LHCN-M2 (cell line): ENCODE measurements at regions not wholly inside any gene's neighbourhood (a gene's known extent, or its start where the extent isn't known, plus 50 kb on each side); places are given as distances from the start of the nearest gene placed in this dataset.
A peak's percentile ranks its signal among the peaks of the same experiment; 100 is the strongest.
"Not testable (repeated sequence)": the region's sequence is repeated elsewhere in the genome, so short reads cannot be mapped to it uniquely, and the experiment has no call there.

Experiments used
- DNase-seq: peaks from one replicate; pipeline ENCODE4 v3.0.0-alpha.2; 2012; ENCODE audit warnings: low read depth

DNA sequence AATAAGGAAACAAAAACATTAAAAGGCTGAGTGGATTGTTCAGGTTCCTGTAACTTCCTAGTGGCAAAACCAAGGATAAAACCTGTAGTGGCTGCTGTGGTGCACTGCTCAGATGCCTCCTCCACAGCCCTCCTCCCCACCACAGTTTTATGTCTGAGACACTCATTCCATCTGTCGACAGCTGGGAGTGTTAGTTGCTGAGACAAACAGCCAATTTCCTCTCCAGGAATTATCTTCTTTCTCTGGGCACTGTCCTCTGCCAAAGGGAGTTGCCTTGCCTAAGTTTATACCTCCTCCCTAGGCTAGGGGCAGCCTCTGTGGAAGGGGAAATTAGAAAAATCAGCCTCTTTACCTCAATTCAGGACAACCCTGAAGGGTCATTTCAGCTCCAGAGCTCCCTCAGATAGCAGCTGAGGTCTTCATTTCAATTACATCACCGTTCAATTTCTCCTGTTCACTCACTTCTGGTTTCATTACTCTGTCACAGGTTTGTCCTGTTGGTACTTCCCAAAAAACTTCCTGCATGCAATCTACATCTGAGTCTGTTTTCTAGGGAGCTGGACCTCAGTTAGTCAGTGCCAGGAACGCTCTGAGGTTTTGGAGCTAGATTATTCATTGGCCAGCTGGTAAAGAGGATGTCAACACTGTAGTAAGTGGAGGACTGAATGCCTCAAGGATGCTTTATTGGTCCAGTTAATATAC lies 74.9 kb upstream of the ATP2B1 start:
- peak; percentile 96 for DNase-seq

DNA sequence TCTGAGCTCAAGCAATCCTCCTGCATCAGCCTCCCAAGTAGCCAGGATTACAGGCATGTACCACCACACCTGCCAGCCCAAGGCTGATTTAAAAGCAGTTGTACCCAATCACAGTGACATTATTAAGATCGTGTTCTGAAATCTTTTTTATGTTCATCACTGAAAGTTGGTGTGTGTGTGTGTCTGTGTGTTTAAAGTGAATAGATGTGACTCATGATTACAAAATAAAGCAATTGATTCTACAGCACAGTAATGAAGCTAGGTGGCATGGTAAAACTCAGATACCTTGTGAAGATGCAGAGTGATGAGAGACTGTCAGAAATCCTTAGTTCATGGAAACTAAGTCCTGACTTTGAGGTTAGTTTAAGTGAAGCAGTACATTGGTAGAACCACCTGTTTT lies 74.2 kb upstream of the ATP2B1 start:
- peak; percentile 52 for DNase-seq

DNA sequence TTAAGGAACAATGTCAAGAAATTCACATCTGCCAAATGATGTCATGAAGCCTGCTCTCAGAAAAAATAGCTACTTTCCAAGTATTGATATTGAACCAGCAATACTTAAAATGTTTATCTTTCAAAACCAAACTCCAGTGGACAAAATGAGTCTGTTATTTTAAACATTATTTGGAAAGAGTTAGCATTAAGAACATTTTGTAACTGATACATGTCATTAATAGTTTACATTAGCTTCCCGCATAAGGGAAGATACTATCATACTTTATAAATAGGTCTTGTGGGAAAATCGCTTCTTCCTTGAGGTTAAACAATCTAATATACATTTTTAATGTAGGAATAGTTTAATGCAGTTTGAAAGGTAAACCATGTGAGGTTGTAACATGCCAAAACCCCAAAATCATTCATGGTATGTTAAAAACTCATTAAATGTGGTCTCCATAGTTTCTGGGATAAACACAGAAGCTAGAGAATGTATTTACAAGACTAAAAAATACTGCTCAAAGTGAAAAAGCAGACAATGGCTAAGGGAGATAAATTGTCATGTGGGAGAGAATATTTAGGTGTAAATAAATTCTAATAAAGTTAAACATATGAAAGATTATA lies 73.4 kb upstream of the ATP2B1 start:
- DNase-seq, result no peak

DNA sequence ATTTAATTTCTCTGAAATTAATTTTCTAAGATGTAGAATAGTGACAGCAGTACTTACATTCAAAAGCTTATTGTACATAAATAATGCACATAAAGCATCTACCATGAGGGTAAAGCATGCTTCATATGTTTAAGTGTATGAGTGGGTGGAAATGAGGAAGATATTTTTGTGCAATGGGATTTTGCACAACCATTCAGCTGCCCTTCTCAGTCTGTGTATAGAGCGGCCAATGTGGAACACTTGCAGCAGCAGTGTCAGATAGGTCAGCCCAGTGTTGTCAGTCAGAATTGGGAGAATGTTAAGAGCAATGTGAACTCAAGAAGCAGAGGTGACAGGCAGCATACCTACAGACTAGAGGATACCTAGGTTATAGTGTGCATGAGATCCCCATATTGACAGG lies 72.5 kb upstream of the ATP2B1 start:
- DNase-seq, result no peak

DNA sequence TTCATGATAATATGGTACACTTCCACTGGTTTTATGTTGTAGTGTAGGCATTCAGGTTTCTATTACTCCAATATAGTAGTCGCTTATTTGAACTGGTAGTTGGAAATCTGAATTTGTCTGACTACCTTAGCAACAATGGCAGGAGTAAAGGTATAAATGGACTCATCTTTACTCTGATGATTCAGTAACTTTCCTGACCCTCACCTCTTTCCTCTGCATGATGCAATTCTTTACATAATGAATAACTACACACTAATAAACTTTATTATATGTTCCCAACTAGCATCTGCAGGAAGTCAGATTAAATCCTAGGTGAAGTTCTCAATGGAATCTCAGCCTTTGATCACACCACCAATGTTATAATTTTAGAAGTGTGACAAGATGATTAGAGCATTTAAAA lies 70.5 kb upstream of the ATP2B1 start:
- no peak for DNase-seq

DNA sequence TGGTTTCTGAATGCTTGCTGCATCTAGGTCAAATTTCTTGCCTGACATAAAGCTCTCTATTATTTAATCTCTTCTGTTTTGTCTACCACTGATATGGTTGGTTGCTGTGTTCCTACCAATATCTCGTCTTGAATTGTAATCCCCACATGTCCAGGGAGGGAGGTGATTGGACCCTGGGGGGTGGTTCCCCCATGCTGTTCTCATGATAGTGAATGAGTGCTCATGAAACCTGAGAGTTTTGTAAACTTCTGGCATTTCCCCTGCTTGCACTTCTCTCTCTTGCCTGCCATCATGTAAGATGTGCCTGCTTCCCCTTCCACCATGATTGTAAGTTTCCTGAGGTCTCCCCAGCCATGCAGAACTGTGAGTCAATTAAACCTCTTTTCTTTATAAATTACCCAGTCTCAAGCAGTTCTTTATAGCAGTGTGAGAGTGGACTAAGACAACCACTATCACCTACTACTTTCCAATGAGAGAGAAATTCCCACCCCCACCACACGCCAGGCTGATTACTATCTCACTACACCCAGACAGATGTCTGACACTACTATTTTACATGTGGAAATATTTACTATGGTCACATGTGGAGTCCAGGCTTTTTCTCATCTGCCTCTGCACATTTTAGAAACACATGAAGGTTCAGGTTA lies 69.2 kb upstream of the ATP2B1 start:
- no peak for DNase-seq

DNA sequence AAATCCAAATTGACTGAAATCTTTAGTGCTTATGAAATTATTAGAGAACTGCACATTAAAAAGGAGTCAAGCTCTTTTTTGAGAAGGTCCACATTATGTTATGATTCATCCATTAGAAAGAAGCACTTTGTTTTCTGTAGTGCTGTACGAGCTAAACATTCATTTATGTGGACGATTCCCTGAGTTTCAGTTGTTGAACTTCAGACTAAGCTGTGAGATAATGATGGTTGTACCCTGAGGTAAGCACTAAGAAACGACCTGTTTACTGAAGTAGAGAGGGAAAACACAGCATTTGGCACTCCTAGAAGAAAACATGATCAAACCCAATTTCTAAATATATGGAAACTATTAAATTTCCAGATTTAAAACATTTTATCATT lies 67.3 kb upstream of the ATP2B1 start:
- peak; percentile 40 for DNase-seq

DNA sequence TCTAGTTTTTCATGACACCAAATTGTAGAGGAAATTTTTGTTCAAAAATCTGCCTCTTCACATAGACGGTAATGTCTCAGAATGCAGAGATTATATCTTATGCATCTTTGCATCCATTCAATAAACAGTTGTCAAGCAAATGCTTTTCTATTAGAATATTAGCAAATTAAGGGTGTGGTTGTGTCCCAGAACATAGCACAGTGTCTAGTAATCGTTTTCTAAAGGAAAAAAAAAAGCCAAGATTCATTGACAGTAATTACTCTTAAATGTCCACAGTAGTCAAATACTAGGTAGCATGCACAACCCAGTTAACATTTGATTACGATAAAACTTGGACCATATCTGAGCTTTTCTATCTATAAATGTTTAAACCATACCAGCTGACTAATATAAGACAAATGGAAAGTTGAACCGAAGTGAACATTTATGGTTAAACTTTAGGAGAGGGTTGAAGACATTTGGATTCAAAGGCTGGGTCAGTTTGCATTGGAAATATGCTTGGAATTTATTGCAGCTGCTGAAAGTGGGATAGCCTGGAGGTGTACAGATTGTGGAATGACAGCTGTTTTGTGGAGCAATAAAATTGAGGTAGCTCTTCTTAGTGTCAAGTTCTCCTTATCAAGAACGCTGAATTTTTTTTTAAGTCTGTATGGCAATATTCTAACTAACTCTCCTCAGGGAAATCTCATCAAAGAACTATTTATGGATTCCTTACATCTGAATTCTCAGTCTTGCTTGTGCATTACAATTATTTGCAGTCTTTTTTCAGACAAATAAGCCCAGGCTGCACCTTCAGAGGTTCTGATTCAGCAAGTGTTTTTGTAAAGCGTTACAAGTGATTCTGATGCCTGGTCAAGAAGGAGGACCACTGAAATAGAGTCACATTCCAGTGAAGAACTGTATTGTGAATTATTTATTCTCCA lies 66.7 kb upstream of the ATP2B1 start:
- peak; percentile 95 for DNase-seq

DNA sequence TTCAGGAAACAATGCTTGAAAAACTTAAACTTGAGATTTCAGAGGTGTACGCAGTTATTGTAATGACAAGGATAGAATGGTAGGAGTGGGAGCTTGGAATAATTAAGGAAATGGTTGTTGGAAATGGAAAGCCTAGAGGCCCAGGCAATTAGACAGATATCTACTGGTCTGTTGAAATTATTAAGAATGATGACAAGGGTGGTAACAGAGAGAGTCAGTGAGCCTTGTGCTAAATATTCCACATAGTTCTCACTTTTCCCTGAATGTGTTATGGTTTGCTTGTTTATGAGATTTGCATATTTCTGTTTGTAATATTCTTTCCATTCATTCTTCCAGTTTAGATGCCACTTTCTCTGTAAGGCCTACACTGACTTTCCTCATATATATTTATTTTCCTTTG lies 66.0 kb upstream of the ATP2B1 start:
- no peak for DNase-seq

DNA sequence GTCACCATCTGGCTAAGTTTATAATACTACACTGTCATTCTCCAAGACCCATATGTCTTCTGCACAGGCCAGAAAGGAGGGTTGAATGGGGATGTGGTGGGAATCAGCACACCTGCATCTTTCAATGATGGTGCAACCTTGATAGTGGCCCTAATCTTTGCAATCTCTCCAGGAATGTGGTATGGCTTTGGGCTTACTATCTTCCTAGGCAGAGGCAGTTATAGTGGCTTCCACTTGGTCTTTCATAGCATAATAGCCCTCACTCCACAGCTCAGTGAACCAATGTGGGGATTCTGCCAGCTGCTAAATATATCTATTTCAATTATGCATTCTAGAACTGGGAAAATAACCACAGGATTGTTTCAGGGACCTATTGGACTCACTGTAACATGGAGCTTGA lies 61.8 kb upstream of the ATP2B1 start:
- DNase-seq, result peak; percentile 51

DNA sequence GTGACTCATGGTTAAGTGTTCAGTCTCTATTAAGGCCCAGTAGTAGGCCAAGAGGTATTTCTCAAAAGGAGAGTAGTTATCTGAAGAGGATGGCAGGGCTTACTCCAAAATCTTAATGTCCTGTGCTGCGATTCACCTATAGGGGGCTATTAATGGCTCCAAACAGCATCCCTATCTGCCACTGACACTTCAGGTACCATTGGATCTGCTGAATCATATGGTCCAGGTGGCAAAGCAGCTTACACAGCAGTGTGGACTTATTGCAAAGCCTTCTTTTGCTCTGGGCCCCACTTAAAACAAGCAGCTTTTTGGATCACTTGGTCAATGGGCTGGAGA lies 60.8 kb upstream of the ATP2B1 start:
- DNase-seq, result no peak

DNA sequence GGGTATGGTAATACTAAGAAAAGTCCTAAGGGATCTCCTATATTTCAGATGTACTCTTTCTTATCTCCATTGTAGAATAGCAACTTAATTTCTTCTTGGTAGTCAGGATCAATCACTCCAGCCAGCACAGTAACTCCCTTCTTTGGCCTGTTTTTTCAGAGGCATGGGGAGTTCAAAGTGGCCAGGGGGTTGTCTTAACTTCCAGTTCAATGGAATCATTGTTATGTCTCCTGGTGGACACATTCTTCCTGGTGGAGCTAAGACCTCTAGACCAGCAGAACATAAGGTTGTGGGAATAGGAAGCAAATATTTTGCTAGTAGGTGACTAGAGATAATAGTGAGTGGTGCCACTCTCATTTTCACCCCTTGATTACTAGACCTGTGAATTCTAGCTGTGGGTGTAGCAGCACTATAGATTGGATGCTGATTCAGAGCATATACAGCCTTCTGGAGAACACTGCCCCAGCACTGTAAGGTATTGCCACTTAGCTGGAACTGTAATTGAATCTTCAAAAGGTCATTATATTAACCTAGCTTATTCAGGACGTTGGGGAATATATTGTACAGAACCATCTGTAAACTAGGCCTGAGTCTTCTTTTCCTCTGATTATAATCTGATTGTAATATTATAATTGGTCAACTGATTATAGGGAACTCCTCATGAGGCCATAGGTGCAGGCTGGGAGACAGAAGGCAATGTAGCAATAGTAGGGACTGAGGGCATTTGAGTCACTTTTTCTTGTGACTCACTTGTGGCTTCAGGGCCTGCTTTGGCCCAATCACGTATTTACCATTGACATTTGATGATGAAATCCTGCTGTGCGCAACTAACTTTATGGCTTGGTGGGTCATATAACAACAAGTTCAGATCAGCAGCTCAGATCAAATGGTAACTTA lies 60.2 kb upstream of the ATP2B1 start:
- DNase-seq, result peak; percentile 98

DNA sequence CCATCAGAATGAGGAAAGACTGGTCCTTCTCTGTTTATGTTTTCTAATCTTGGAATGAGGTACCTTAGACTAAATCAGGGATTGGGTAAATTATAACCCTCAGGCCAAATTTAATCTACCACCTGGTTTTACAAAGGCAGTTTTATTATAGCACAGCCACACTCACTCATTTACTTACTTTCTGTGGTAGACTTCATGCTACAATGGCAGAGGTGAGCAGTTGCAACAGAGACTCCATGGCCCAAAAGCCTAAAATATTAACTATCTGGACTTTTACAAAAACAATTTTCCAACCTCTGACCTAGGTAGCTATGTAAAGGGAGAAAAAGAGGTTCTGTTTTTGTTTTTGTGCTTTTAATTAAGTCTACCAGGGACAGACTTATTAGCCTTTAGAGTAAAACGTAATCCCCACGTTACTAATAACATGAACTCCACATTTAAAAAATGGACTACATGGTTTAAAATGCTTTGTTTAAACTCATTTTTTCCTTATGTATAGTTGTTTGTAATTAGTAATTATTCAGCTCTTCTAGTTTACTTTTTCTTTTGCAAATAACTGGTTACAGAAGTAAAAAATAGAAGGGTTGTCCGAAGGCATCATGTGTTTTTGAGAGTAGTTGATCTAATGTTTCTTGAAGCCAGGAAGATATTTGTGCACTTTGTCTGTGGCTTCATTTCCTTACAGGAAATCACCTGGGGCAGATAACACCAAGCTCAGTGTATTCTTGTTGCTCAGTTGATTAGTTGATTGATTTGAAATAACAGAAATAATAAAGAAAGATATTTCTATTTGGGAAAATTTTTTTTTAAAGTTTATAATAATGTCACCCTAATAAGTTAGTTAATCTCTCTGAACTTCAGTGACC lies 57.6 kb upstream of the ATP2B1 start:
- no peak for DNase-seq

DNA sequence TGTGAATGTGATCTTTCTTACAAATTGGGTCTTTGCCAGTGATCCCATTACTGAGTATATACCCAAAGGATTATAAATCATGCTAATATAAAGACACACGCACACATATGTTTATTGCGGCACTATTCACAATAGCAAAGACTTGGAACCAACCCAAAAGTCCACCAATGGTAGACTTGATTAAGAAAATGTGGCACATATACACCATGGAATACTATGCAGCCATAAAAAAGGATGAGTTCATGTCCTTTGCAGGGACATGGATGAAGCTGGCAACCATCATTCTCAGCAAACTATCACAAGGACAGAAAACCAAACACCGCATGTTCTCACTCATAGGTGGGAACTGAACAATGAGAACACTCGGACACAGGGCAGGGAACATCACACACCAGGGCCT lies 55.5 kb upstream of the ATP2B1 start:
- DNase-seq, result not testable (repeated sequence)

DNA sequence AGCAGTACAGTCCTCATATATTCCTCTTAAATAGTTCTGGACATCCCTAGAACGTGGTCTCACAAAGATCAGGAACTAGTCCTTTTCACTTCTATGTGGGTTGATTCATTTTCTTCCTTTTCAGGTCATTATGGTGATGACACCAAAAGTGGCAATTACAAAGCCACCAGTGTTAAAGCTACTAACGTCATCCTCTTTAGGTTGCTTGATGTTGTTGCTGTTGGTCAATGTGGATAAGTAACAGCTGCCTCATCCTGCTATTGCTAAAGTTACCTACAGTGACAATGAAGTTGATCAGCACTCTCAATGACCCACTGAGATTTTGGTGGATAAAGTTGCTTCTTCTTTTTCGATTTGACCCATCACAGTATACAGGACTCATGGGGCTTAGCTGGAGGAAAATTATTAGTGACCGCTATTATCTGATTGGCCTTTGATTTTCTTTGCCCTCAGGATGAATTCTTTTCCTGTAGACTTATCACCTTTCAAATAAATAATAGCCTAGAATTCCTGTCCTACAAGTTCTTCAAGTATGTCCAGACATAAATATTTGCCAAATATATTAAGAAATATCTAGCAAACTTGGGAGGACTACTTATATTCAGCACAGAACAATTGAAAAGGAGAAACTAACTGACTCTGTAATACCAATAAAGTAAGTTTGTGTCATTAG lies 54.0 kb upstream of the ATP2B1 start:
- DNase-seq, result no peak

DNA sequence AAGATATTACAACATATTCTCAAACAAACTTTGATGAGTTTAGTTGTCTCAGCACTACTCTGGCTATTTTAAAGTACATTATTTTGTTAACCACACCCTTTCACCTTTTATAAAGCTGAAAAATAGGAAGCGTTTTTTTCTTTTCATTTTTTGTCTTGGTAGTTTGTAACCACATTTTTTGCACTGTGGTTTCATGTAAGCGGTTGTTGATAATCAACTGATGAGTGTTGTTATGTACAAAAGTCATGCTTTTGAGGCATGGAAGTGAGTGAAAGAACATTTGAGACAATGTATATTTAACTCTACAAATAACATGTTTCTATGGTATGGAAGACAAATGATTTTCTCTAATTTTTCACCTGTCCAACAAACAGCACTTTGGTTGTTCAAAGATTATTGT lies 52.1 kb upstream of the ATP2B1 start:
- DNase-seq, result no peak
